AG09319 (cell line): ENCODE measurements at regions not wholly inside any gene's neighbourhood (a gene's known extent, or its start where the extent isn't known, plus 50 kb on each side); places are given as distances from the start of the nearest gene placed in this dataset.
A peak's percentile ranks its signal among the peaks of the same experiment; 100 is the strongest.
"Not testable (repeated sequence)": the region's sequence is repeated elsewhere in the genome, so short reads cannot be mapped to it uniquely, and the experiment has no call there.

Experiments
- DNase-seq: peaks from one replicate; pipeline ENCODE4 v3.0.0-alpha.2; 2010; ENCODE audit warnings: low read depth; ENCODE audit errors: extremely low read depth
- CTCF ChIP-seq: IDR thresholded peaks from 2 replicates; pipeline ENCODE4 v1.5.1; 2011; ENCODE audit warnings: low read depth, mild to moderate bottlenecking, inconsistent platforms, low read length, moderate library complexity

GRCh38 chr3:22378869-22379268, 627.9 kb upstream of the ZNF385D start:
- no peak for DNase-seq
- TF ChIP-seq CTCF, result no peak

GRCh38 chr3:22380253-22380652, 629.2 kb upstream of the ZNF385D start:
- no peak for TF ChIP-seq CTCF

GRCh38 chr3:22381564-22381963, 630.6 kb upstream of the ZNF385D start:
- not testable (repeated sequence) for DNase-seq

More at GRCh38 chr3:22380253-22380652, 629.2 kb upstream of the ZNF385D start:
- no peak for DNase-seq

GRCh38 chr3:22383285-22383684, 632.3 kb upstream of the ZNF385D start:
- no peak for DNase-seq
- TF ChIP-seq CTCF, result no peak

DNA sequence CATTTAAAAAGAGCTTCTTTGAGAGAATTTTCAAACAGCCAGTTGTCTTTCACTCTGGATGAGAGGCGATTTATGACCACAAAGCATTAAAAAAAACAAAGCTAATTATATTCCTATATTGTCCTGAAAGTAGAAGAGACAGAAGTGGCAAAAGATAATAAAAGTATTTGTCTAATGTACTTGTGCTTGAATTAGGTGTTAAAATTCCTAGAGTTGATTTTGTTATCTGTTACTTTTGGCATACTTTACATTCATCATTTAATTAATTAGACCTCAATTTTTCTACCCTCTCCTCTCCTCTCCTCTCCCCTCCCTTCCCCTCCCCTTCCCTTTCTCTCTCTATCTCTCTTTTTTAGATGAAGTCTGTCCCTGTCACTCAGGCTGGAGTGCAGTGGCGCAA, 635.1 kb upstream of the ZNF385D start:
- TF ChIP-seq CTCF, result no peak
- no peak for DNase-seq

- no peak for TF ChIP-seq CTCF
Observed at GRCh38 chr3:22392286-22392685, 641.3 kb upstream of the ZNF385D start.

GRCh38 chr3:22392859-22393258, 641.8 kb upstream of the ZNF385D start:
- TF ChIP-seq CTCF, result no peak
- no peak for DNase-seq

More at GRCh38 chr3:22392286-22392685, 641.3 kb upstream of the ZNF385D start:
- no peak for DNase-seq

DNA sequence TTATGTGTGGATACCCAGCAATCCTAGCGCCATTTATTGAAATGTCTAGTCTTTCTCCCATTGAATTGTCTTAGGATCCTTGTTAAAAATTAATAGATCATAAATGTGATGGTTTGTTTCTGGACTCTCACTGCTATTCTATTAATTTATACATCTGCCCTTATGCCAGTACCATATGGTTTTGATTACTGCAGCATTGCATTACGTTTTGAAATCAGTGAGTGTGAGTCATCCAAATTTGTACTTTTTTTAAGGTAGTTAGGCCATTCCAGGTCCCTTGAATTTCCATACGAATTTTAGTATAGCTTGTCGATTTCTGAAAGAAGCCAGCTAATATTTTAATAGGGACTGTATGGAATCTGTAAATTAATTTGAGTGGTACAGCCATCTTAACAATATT, 648.6 kb upstream of the ZNF385D start:
- TF ChIP-seq CTCF, result no peak
- DNase-seq, result peak; percentile 18
